Tibial nerve (tissue), 4 donors: ENCODE measurements at regions not wholly inside any gene's neighbourhood (a gene's known extent, or its start where the extent isn't known, plus 50 kb on each side); places are given as distances from the start of the nearest gene placed in this dataset.

Experiments
- DNase-seq, 2 donors: peaks; one replicate each; pipeline ENCODE4 v3.0.0-alpha.2; 2019; ENCODE audit warnings: low spot score in 2 of 2
- H3K27ac ChIP-seq, 4 donors: fragments of 200-600 bp; sonication (generic) in 3 of 4; one replicate each; pipeline ENCODE4 v1.5.1; 2017 to 2019; ENCODE audit warnings: mild to moderate bottlenecking in 1 of 4
- H3K27me3 ChIP-seq, 2 donors: fragments of 200-600 bp; sonication (generic) in 1 of 2; one replicate each; pipeline versions ENCODE4 v1.5.1 to v1.6.0; 2017 to 2019
- H3K36me3 ChIP-seq, 3 donors: fragments of 200-600 bp; sonication (generic); one replicate each; pipeline ENCODE4 v1.5.1; 2018 to 2019
- H3K4me1 ChIP-seq, 4 donors: fragments of 200-600 bp; sonication (generic) in 3 of 4; one replicate each; pipeline ENCODE4 v1.5.1; 2017 to 2019
- H3K4me3 ChIP-seq, 4 donors: fragments of 200-600 bp; sonication (generic) in 3 of 4; one replicate each; pipeline ENCODE4 v1.5.1; 2017 to 2019; ENCODE audit warnings: mild to moderate bottlenecking in 1 of 4, moderate library complexity in 1 of 4
- H3K9me3 ChIP-seq, 4 donors: fragments of 200-600 bp; sonication (generic) in 3 of 4; one replicate each; pipeline ENCODE4 v1.5.1; 2017 to 2019
- EP300 ChIP-seq, 2 donors: sonication (generic); formaldehyde crosslinking; IDR thresholded peaks; one replicate each; pipeline ENCODE4 v1.6.1; 2017; ENCODE audit warnings: antibody characterized with exemption in 2 of 2, mild to moderate bottlenecking in 1 of 2
- POLR2A ChIP-seq, 2 donors: fragments of 450-650 bp; IDR thresholded peaks; one replicate each; pipeline ENCODE4 v1.6.1; 2017; ENCODE audit warnings: antibody characterized with exemption in 2 of 2, mild to moderate bottlenecking in 2 of 2, moderate library complexity in 2 of 2
- WGBS, 2 donors: methylation state at CpG; one replicate each; pipeline ENCODE4 v1.1.5; 2018; 5-methylcytosine and 5-hydroxymethylcytosine counted together
- TF ChIP-seq, protein P1 (sequence below), 5 experiments: fragments of 200-600 bp in 3 of 5; fragments of 450-650 bp in 2 of 5; sonication (generic) in 3 of 5; IDR thresholded peaks; one replicate each; pipeline ENCODE4 v1.5.1; 2016 to 2019; ENCODE audit warnings: antibody characterized with exemption in 5 of 5, mild to moderate bottlenecking in 3 of 5, moderate library complexity in 2 of 5

GRCh38 chr21:15151385-15152103 is 86.7 kb upstream of the NRIP1 start:
- Histone ChIP-seq H3K36me3 (no peaks in the 10 kb centered on the region), H3K27ac (no peak overlapping the region), H3K9me3 (no peaks in the 10 kb centered on the region), H3K27me3 (no peaks in the 10 kb centered on the region), H3K4me1 (no peaks in the 10 kb centered on the region), H3K4me3 (no peak overlapping the region)
- DNase-seq: no peak
- WGBS, 2 donors: 73 to 80% methylated on average over 4 of the region's 4 CpGs
- TF ChIP-seq, protein P1, sequence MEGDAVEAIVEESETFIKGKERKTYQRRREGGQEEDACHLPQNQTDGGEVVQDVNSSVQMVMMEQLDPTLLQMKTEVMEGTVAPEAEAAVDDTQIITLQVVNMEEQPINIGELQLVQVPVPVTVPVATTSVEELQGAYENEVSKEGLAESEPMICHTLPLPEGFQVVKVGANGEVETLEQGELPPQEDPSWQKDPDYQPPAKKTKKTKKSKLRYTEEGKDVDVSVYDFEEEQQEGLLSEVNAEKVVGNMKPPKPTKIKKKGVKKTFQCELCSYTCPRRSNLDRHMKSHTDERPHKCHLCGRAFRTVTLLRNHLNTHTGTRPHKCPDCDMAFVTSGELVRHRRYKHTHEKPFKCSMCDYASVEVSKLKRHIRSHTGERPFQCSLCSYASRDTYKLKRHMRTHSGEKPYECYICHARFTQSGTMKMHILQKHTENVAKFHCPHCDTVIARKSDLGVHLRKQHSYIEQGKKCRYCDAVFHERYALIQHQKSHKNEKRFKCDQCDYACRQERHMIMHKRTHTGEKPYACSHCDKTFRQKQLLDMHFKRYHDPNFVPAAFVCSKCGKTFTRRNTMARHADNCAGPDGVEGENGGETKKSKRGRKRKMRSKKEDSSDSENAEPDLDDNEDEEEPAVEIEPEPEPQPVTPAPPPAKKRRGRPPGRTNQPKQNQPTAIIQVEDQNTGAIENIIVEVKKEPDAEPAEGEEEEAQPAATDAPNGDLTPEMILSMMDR (IDR thresholded peaks at IDR 0.05): no peak
- TF ChIP-seq POLR2A (IDR thresholded peaks at IDR 0.05): no peak
- peak in 1 of 2 donors; percentile 46 for TF ChIP-seq EP300 (IDR thresholded peaks at IDR 0.05)

GRCh38 chr21:15152591-15152990 is 87.8 kb upstream of the NRIP1 start:
- Histone ChIP-seq H3K36me3 (no peaks in the 10 kb centered on the region), H3K27ac (no peak overlapping the region), H3K9me3 (no peaks in the 10 kb centered on the region), H3K4me3 (no peak overlapping the region), H3K27me3 (no peaks in the 10 kb centered on the region), H3K4me1 (no peaks in the 10 kb centered on the region)
- no peak for DNase-seq
- TF ChIP-seq EP300 (IDR thresholded peaks at IDR 0.05) (no peak), POLR2A (IDR thresholded peaks at IDR 0.05) (no peak)
- TF ChIP-seq, protein P1 (IDR thresholded peaks at IDR 0.05): no peak
- 78 to 81% methylated on average over 3 of the region's 3 CpGs for WGBS, 2 donors

DNA sequence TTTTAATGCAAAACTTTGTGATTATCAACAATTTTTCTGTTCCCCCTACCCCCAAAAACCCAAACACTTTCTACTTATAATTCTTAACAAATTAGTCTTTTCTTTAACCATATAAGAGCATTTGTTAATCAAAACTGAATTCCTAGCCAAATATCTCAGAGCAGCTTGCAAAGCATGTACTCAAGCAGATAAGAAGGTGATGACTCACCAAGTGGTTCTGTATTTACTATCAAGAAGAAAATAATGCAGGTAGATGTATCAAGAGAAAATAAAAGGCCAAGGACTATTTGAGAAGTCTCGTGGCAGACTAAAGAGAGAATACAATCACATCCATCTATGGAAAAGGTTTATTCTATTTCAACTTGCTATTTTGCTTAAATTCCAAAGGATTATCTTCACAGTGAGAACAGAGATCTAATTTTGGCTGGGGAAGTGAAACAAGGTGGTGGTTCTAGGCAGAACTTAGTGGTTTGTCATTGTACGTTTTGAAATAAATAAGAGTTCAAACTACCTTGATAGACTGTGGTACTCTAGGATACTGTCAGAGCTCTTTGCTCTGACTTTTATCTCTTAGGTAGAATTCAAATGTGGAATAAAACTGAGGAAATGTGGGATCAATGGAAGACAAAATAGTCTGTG is 94.7 kb upstream of the NRIP1 start:
- no peaks in the 10 kb centered on the region for H3K9me3 ChIP-seq
- H3K4me3 ChIP-seq: no peak overlapping the region
- DNase-seq: no peak
- no peaks in the 10 kb centered on the region for H3K36me3 ChIP-seq
- WGBS, 2 donors: 78 to 82% methylated on average over 2 of the region's 2 CpGs
- TF ChIP-seq, protein P1 (IDR thresholded peaks at IDR 0.05): no peak
- TF ChIP-seq POLR2A (IDR thresholded peaks at IDR 0.05) (no peak), EP300 (IDR thresholded peaks at IDR 0.05) (no peak)
- H3K27ac ChIP-seq: no peak overlapping the region
- no peaks in the 10 kb centered on the region for H3K4me1 ChIP-seq
- H3K27me3 ChIP-seq: no peaks in the 10 kb centered on the region

- WGBS, 2 donors: 76 to 86% methylated on average over 1 of the region's 1 CpG
- Histone ChIP-seq H3K4me3 (no peak overlapping the region), H3K27ac (no peak overlapping the region), H3K9me3 (no peaks in the 10 kb centered on the region), H3K4me1 (no peaks in the 10 kb centered on the region), H3K27me3 (no peaks in the 10 kb centered on the region), H3K36me3 (no peaks in the 10 kb centered on the region)
- TF ChIP-seq POLR2A (IDR thresholded peaks at IDR 0.05) (no peak), EP300 (IDR thresholded peaks at IDR 0.05) (no peak)
- TF ChIP-seq, protein P1 (IDR thresholded peaks at IDR 0.05): no peak
- DNase-seq: no peak
Observed at GRCh38 chr21:15160136-15160535, 95.3 kb upstream of the NRIP1 start.

DNA sequence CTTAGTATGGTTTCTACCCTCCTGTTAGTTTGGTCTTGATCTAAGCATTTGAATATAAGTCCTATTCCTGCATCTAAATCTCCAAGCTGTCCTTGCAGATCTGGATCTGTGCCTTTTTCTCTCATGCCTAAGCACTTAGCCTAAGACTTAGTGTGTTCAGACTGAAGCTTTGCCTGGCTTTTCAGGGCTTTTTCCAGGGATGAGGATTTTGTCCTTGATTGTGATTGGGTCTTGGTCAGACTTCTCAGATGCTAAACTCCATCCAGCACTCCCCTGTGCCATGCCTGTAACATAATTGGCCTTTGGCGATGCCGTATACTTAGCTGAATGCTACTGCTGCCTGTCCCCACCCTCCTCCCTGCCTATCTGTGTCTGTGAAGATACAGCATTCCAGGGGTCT is 98.1 kb upstream of the NRIP1 start:
- 80 to 83% methylated on average over 2 of the region's 2 CpGs for WGBS, 2 donors
- Histone ChIP-seq H3K36me3 (no peaks in the 10 kb centered on the region), H3K9me3 (no peaks in the 10 kb centered on the region), H3K4me3 (no peak overlapping the region), H3K27ac (no peak overlapping the region), H3K27me3 (no peaks in the 10 kb centered on the region), H3K4me1 (no peaks in the 10 kb centered on the region)
- TF ChIP-seq POLR2A (IDR thresholded peaks at IDR 0.05) (no peak), EP300 (IDR thresholded peaks at IDR 0.05) (no peak)
- TF ChIP-seq, protein P1 (IDR thresholded peaks at IDR 0.05): no peak
- no peak for DNase-seq
